ENCODE measurements at regions not wholly inside any gene's neighbourhood (a gene's known extent, or its start where the extent isn't known, plus 50 kb on each side); places are given as distances from the start of the nearest gene placed in this dataset.
"Not testable (repeated sequence)": the region's sequence is repeated elsewhere in the genome, so short reads cannot be mapped to it uniquely, and the experiment has no call there.

DNA sequence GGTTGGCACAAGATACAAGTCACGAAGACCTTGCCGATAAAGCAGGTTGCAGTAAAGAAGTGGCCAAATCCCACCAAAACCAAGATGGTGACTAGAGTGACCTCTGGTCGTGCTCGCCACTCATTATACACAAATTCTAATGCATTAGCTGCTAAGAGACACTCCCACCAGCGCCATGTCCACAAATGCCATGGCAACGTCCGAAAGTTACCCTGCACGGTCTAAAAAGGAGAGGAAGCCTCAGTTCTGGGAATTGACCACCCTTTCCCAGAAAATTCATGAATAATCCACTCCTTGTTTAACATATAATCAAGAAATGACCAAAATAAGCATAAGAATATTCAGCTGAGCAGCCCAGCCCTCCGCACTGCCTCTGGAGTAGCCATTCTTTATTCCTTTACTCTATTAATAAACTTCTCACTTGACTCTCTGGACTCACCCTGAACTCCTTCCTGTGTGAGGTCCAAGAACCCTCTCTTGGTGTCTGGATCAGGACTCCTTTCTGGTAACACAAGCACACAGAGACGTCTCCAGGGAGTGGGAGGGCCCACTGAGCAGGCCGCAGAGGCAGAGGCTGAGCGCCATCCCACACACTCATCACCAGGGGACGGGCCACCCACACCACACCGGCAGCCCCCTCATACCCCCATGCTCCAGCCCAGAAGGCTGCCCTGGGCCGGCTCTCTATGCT is 5431.8 kb upstream of the TPTE start:
- not testable (repeated sequence) for H3K27ac ChIP-seq (ENCODE audit: low read depth, low read length, poor library complexity, severe bottlenecking); H3K4me3 ChIP-seq (ENCODE audit: low read depth, low read length, poor library complexity, severe bottlenecking); H3K27me3 ChIP-seq (ENCODE audit: insufficient read depth, low read length); H3K4me2 ChIP-seq (ENCODE audit: low read length); H3K4me1 ChIP-seq (ENCODE audit: insufficient read depth, low read length, severe bottlenecking); H3K36me3 ChIP-seq (ENCODE audit: insufficient read depth, low read length); H3K79me2 ChIP-seq (ENCODE audit: insufficient read depth, low read length); H3K9ac ChIP-seq (ENCODE audit: low read length); H3F3A ChIP-seq (ENCODE audit: insufficient read depth, low read length); H2AFZ ChIP-seq (ENCODE audit: low read length); H3K9me3 ChIP-seq (ENCODE audit: low read length); H4K20me1 ChIP-seq (ENCODE audit: insufficient read depth, low read length); H3K9me2 ChIP-seq (ENCODE audit: low read depth, low read length)

DNA sequence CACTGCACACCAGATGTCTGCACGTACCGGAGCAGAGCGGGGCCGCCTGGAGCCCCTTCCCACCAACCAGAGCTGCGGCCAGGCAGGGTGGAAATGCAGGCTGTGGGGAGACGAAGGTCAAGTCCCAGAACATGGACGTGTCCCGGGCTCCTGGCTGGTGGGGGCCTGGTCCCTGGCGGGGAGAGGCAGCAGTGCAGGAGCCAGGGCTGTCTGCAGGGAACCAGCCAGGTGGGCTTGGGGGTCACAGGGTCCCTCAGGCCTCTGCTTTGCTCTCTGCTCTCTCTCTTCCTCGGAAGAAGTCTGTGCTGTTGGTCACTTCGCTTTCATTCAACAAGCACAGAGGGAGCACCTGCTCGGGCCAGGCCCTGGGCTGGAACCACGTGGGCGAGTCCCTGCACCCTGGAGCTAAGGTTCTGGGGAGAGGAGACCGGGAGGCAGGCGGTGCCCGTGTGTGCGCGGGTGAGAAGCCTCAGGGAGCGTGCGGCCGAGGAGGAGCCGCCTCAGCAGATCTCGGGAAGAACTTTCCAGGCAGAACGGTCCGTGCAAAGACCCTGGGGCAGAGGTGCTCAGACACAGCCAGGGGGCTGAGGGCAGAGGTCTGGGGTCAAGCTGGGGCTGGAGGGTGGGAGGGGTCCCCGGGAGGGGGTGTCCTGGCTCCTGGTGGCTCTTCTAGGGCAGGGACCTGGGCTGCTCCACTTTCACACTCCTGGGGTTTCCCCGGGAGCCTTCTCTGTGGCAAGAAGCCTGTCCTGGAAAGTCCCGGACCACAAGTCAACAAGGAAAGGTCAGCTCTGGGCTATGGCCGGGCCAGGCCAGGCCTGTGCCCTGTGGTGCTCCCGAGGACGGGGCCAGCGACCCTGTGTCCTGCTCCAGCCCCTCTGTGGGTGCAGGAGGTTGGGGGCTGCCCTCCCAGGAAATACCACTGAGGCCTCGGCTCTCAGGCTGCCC is 5431.0 kb upstream of the TPTE start:
- H3K9me3 ChIP-seq (ENCODE audit: low read length); H3K9me2 ChIP-seq (ENCODE audit: low read depth, low read length); H3K36me3 ChIP-seq (ENCODE audit: insufficient read depth, low read length); H2AFZ ChIP-seq (ENCODE audit: low read length); H3K79me2 ChIP-seq (ENCODE audit: insufficient read depth, low read length); H3K4me2 ChIP-seq (ENCODE audit: low read length); H3K4me3 ChIP-seq (ENCODE audit: low read depth, low read length, poor library complexity, severe bottlenecking); H3K4me1 ChIP-seq (ENCODE audit: insufficient read depth, low read length, severe bottlenecking); H3F3A ChIP-seq (ENCODE audit: insufficient read depth, low read length); H3K9ac ChIP-seq (ENCODE audit: low read length); H3K27me3 ChIP-seq (ENCODE audit: insufficient read depth, low read length); H4K20me1 ChIP-seq (ENCODE audit: insufficient read depth, low read length); H3K27ac ChIP-seq (ENCODE audit: low read depth, low read length, poor library complexity, severe bottlenecking): not testable (repeated sequence)

DNA sequence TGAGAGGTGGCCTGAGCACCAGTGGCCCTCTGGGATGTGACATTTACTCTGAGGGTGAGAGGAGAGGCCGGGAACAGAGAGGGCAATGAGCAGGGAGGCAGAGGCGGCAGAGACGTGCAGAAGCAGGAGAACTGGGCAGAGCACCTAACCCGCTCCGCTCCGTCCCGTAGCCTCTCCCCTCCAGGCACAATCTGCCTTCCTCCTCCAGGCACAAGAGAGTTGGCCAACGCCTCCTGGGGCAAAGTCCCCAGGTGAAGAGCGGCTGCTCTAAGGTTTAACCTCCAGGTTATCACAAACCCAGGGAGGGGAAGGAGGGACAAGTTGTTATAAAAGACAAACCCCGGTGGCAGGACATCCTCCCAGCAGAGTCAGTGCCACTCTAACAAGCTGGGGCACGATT is 5430.1 kb upstream of the TPTE start:
- not testable (repeated sequence) for H3F3A ChIP-seq (ENCODE audit: insufficient read depth, low read length); H3K27me3 ChIP-seq (ENCODE audit: insufficient read depth, low read length); H3K4me3 ChIP-seq (ENCODE audit: low read depth, low read length, poor library complexity, severe bottlenecking); H3K9me2 ChIP-seq (ENCODE audit: low read depth, low read length); H3K27ac ChIP-seq (ENCODE audit: low read depth, low read length, poor library complexity, severe bottlenecking); H3K9ac ChIP-seq (ENCODE audit: low read length); H3K4me1 ChIP-seq (ENCODE audit: insufficient read depth, low read length, severe bottlenecking); H4K20me1 ChIP-seq (ENCODE audit: insufficient read depth, low read length); H2AFZ ChIP-seq (ENCODE audit: low read length); H3K4me2 ChIP-seq (ENCODE audit: low read length); H3K36me3 ChIP-seq (ENCODE audit: insufficient read depth, low read length); H3K79me2 ChIP-seq (ENCODE audit: insufficient read depth, low read length); H3K9me3 ChIP-seq (ENCODE audit: low read length)

GRCh38 chr21:5095628-5096027 is 5425.8 kb upstream of the TPTE start:
- not testable (repeated sequence) for H3F3A ChIP-seq (ENCODE audit: insufficient read depth, low read length); H3K4me1 ChIP-seq (ENCODE audit: insufficient read depth, low read length, severe bottlenecking); H3K79me2 ChIP-seq (ENCODE audit: insufficient read depth, low read length); H2AFZ ChIP-seq (ENCODE audit: low read length); H3K36me3 ChIP-seq (ENCODE audit: insufficient read depth, low read length); H3K9me2 ChIP-seq (ENCODE audit: low read depth, low read length); H3K4me3 ChIP-seq (ENCODE audit: low read depth, low read length, poor library complexity, severe bottlenecking); H3K9me3 ChIP-seq (ENCODE audit: low read length); H3K4me2 ChIP-seq (ENCODE audit: low read length); H3K27me3 ChIP-seq (ENCODE audit: insufficient read depth, low read length); H4K20me1 ChIP-seq (ENCODE audit: insufficient read depth, low read length); H3K9ac ChIP-seq (ENCODE audit: low read length); H3K27ac ChIP-seq (ENCODE audit: low read depth, low read length, poor library complexity, severe bottlenecking)

GRCh38 chr21:5098010-5098743 is 5423.2 kb upstream of the TPTE start:
- H3F3A ChIP-seq (ENCODE audit: insufficient read depth, low read length); H3K4me1 ChIP-seq (ENCODE audit: insufficient read depth, low read length, severe bottlenecking); H3K9me3 ChIP-seq (ENCODE audit: low read length): not testable (repeated sequence)

GRCh38 chr21:5100604-5101174 is 5420.7 kb upstream of the TPTE start:
- H3K4me1 ChIP-seq (ENCODE audit: insufficient read depth, low read length, severe bottlenecking), result peaks cover 10% of the 10 kb centered on the region
- H3K9ac ChIP-seq (ENCODE audit: low read length); H3K9me2 ChIP-seq (ENCODE audit: low read depth, low read length); H2AFZ ChIP-seq (ENCODE audit: low read length); H3K4me2 ChIP-seq (ENCODE audit: low read length); H3K27ac ChIP-seq (ENCODE audit: low read depth, low read length, poor library complexity, severe bottlenecking); H3K79me2 ChIP-seq (ENCODE audit: insufficient read depth, low read length); H4K20me1 ChIP-seq (ENCODE audit: insufficient read depth, low read length); H3K36me3 ChIP-seq (ENCODE audit: insufficient read depth, low read length); H3K4me3 ChIP-seq (ENCODE audit: low read depth, low read length, poor library complexity, severe bottlenecking); H3K9me3 ChIP-seq (ENCODE audit: low read length); H3K27me3 ChIP-seq (ENCODE audit: insufficient read depth, low read length); H3F3A ChIP-seq (ENCODE audit: insufficient read depth, low read length): not testable (repeated sequence)

More at GRCh38 chr21:5098010-5098743, 5423.2 kb upstream of the TPTE start:
- not testable (repeated sequence) for H3K4me3 ChIP-seq (ENCODE audit: low read depth, low read length, poor library complexity, severe bottlenecking); H3K9me2 ChIP-seq (ENCODE audit: low read depth, low read length); H3K36me3 ChIP-seq (ENCODE audit: insufficient read depth, low read length); H3K9ac ChIP-seq (ENCODE audit: low read length); H3K79me2 ChIP-seq (ENCODE audit: insufficient read depth, low read length); H4K20me1 ChIP-seq (ENCODE audit: insufficient read depth, low read length); H3K4me2 ChIP-seq (ENCODE audit: low read length); H3K27me3 ChIP-seq (ENCODE audit: insufficient read depth, low read length); H3K27ac ChIP-seq (ENCODE audit: low read depth, low read length, poor library complexity, severe bottlenecking); H2AFZ ChIP-seq (ENCODE audit: low read length)

DNA sequence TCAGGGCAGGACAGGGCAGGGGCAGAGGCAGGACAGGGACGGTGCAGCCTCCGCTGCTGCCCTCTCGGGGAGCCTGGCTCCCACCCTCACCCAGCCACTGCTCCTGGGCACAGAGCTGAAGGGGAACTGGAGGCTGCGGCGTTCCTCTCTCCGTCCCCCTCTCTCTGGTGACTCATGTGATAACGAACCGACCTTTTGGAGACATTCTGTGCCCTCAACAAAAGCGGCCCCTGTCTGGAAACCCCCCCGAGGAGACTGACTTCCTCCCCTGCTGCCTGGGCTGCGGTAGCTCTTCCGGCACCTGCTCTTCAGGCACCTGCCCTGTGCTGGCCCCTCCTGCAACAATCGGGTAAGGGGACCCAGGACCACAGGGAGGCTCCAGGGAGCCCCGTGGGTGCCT is 5419.6 kb upstream of the TPTE start:
- H3K4me2 ChIP-seq (ENCODE audit: low read length); H2AFZ ChIP-seq (ENCODE audit: low read length); H3K36me3 ChIP-seq (ENCODE audit: insufficient read depth, low read length); H3K9ac ChIP-seq (ENCODE audit: low read length); H3K9me3 ChIP-seq (ENCODE audit: low read length); H3K79me2 ChIP-seq (ENCODE audit: insufficient read depth, low read length); H3K27ac ChIP-seq (ENCODE audit: low read depth, low read length, poor library complexity, severe bottlenecking); H3K9me2 ChIP-seq (ENCODE audit: low read depth, low read length); H4K20me1 ChIP-seq (ENCODE audit: insufficient read depth, low read length); H3F3A ChIP-seq (ENCODE audit: insufficient read depth, low read length); H3K27me3 ChIP-seq (ENCODE audit: insufficient read depth, low read length): not testable (repeated sequence)
- H3K4me3 ChIP-seq (ENCODE audit: low read depth, low read length, poor library complexity, severe bottlenecking), result peak overlapping the region; percentile 13
- peaks cover 15% of the 10 kb centered on the region for H3K4me1 ChIP-seq (ENCODE audit: insufficient read depth, low read length, severe bottlenecking)

Data from OCI-LY1 (cell line).